Esophagus squamous epithelium (tissue), 4 donors: ENCODE measurements at regions not wholly inside any gene's neighbourhood (a gene's known extent, or its start where the extent isn't known, plus 50 kb on each side); places are given as distances from the start of the nearest gene placed in this dataset.

Experiments used
- CTCF ChIP-seq, 6 experiments: fragments of 450-650 bp in 4 of 6; fragments of 200-600 bp in 2 of 6; sonication (generic) in 2 of 6; IDR thresholded peaks; one replicate each; pipeline ENCODE4 v1.5.1; 2016 to 2019; ENCODE audit warnings: antibody characterized with exemption in 6 of 6, mild to moderate bottlenecking in 4 of 6, moderate library complexity in 4 of 6
- POLR2A ChIP-seq, 4 donors: fragments of 450-650 bp; IDR thresholded peaks; one replicate each; pipeline ENCODE4 v1.6.1; 2017; ENCODE audit warnings: antibody characterized with exemption in 4 of 4, mild to moderate bottlenecking in 4 of 4, moderate library complexity in 3 of 4

- TF ChIP-seq CTCF (IDR thresholded peaks at IDR 0.05) (no peak), POLR2A (IDR thresholded peaks at IDR 0.05) (no peak)
Measured at GRCh38 chr17:77677211-77677610, 281.3 kb upstream of the TNRC6C start.
